ENCODE measurements at regions not wholly inside any gene's neighbourhood (a gene's known extent, or its start where the extent isn't known, plus 50 kb on each side); places are given as distances from the start of the nearest gene placed in this dataset.

DNA sequence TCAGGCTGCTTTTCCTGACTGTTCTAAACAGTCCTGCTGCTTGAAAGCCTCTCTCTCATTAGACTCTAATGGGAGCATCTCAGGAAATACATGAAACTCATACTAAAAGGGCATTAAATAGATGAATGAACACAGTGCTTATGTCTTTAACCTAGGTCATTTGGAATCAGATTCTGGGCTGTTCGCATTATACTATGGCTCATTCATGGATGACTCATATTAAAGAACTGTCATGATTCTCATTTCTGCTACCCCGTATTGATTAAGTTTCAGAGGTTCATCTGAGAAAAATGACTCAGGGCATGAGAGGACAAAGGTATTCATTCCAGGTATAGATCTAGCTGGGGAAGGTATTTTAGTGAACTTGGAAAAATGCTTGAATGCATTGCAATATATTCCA lies 335.5 kb downstream of the GJA1 start:
- no peak for DNase-seq

DNA sequence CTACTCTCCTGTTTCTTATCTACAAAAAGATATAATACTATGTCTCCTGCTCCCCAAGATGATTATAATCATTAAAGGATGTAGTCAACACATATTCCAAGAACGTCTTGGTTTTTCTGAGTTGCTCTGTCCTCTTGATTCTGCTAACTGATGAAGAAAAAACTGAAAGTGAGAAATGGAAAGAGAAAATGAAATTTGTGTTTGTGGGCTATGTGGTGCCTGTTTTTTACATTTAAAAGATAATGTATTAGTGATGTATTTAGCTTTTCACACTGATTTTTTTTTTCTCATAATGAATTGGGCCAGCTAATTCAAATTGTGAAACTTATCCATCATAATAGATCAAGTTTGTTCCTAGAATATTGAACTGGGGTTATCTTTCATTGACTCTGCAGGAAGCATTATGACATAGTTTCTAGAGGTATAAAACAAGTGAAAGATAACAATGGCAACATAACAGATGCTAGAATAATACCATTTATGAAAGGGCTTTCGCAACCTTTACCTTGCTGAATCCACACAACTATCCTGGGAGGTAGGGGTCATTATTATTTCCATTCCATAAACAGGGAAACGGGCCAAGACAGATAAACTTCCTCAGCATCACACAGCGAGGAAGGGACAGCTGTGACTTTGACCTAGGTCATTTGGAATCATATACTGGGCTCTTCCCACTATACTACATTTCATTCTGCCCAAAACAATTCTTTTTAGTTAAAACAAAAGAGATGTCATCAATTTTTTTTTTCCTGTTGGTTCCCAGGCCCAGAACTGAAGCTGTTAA lies 336.7 kb downstream of the GJA1 start:
- no peak for DNase-seq

DNA sequence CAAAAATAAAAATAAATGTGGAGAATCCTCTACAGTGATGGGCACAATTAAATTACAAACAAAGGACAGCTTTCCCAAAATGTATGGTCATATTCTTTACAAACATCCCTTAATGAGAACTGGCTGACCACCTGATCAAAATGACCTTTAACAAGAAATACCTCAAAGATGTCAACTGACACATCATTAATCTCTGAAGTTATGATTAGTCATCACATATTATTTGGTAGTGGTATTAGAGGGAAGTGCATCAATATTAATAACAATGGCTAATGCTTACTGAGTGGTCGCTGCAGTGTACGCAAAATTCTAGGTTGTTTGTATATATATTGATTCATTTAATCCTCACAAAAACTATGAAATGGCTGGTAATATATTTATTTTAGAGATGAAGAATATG lies 340.6 kb downstream of the GJA1 start:
- DNase-seq: no peak

DNA sequence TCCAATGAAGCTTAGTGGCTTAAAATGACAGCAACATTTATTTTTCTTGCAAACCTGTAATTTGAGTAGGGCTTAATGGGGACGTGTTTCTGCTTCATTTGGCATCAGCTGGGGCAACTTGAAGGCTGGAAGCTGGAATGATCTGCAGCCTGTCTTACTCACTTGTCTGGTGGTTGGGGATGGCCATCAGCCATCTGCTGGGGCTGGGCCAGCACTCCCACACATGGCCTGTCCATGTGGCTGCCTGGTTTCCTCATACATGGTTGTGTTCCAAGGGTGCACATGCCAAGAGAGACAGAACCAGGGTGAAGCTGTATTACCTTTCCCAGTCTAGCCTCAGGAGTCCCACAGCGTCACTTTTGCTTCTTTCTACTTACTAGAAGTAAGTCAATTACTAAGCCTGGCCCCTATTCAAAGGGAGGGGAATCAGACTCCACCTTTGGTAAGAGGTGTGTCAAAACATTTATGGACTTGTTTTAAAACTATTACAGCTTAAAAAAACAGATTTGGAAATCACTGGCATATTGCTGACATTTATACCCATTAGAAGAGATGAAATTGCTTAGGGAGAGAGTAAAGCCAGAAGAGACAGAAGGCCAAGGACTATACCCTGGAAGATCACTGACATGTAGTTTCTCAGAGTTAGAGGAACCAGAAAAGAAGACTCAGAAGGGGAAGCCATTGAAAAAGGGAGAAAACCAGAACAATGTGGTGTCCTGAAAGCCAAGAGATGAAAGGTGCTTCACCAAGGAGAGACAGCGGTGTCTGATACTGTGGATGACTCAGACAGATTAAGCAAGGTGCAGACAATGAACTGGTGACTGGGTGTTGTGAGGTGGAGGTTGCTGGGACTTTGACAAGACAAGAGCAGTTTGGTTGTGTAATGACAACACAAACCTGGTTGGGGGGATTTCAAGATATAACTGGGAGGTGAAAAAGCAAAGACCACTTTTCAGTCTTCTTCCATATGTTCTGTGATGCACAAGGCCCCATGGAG lies 345.2 kb downstream of the GJA1 start:
- peak; percentile 81 for DNase-seq

DNA sequence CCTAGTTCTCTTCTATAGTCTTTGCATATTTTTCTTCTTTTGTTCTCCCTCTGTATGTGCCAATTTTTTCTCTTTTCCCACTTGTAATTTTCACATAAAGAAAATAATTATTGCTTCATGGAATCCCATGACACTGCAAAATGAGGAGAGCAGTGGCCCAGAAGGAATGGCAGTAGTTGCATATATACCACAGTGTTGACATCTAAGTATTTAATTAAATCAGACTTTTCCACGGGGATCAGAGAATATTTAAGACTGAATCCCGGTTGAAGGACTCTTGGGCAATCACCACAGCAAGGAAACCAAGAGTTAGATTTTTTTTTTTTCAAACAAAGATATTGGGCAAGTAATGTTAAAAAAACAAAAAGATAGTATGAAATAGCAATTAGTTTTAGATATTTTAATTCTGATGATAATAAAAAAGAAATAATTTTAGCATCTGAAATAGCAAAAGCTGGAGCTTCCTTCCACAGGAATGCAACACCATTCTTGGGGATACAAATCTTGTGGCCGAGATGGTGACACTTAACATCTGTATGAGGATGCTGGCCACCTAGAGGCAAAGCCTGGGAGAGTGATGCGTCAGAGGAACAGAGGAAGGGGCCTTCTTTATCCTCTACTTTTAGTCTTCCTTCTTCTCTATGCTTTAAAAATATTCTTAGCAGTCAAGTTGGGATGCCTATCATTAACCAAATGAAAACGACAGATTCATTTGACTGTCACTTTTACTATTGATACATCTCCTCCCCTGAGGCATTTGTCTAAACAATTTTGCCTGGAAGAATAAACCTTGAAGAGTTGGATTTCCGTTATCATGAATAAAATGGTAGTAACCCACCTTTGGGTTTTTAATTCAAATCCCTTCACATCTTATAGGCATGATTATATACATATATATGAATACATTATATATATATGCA lies 356.2 kb downstream of the GJA1 start:
- DNase-seq: no peak

DNA sequence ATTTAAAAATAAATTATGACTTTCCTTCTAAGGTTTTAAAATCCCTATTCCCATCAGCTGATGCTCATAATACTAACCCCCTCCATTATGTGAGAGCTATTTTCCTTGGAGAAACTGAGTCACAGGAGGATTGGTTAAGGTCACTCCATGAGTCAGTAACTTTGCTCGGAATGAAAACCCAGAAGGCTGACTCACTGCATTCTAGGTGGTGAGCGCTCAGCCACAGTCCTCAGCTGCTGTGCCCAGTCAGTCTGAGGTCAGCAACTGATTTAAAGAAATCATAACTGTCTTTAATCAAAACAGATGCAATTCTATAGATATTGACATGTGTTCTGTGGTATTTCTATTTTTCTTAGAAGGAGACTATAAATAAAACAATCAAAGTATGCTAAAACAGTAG lies 359.2 kb downstream of the GJA1 start:
- DNase-seq: peak; percentile 83

DNA sequence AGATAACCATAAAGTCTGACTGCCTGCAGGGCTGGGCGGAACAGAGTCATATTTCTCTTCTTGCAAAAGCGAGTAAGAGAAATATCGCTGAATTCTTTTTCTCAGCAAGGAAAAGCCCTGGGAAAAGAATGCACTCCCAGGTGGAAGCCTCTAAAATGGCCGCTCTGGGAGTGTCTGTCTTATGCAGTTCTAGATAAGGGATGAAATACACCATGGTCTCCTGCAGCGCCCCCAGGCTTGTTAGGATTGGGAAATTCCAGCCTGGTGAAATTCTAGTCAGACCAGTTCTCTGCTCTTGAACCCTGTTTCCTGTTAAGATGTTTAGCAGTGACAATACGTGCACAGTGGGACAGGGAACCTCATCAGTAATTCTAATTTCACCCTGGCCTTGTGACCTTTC lies 362.2 kb downstream of the GJA1 start:
- DNase-seq: peak; percentile 17

DNA sequence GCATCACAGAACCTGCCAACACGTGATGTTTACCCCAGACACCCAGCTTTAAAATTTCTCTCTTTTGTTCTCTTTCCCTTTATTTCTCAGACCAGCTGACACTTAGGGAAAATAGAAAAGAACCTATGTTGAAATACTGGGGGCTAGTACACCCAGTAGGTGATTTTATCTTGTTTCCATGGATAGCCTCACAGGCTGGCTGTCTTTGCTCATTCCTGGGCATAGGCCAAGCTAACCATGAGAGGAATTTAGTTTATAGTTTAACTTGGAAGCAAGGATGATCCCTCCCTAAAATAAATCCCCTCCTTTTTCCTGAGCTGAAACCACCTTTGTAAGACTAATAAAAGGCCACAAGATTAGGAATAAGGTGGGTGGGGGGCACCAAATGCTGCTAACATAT lies 362.7 kb downstream of the GJA1 start:
- DNase-seq: peak; percentile 28

DNA sequence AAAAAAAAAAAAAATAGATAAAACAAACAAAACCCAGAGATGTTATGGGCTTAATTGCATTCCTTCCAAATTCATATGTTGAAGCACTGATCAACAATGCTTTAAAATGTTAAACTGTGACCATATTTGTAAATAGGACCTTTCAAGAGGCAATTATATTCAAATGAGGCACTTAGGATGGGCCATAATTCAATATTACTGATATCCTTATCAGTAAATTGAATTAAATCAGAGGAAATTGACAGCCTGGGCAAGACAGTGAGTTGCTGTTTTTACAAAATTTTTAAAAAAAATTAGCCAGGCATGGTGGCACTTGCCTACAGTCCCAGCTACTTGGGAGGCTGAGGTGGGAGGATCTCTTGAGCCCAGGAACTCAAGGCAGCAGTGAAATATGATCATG lies 364.1 kb downstream of the GJA1 start:
- DNase-seq: no peak

DNA sequence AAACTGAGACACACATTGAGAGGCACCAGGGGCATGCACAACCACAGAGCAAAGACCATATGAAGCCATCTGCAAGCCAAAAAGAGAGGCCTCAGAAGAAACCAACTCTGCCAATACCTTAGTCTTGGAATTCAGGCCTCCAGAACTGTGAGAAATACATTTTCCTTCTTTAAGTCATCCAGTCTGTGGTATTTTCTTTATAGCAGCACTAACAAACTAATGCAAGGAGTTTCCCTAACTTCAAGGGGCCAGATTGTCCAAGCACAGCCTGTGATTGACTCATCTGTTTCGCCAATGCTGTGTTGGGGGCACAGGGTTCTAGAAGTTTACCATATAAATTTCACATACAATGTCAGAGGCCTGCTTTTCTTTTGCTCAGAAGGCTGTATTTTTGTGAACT lies 364.6 kb downstream of the GJA1 start:
- no peak for DNase-seq

DNA sequence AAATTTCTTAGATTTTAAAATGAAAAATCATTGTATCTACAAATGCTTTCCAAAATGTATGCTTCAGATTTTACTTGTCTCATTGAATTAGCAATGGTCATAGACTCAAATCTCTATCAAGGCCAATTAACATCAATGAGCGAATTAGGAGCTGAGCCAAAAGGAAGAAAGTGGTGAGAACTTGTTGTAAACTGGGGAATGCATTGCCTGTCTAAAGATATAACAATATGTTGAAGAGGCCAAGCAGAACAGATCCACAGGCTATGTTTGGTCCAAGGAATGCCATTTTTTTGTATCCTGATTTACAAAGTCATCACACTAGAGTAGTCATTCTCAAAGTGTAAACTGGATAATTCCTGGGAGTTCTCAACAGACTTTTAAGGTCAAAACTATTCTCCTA lies 370.7 kb downstream of the GJA1 start:
- DNase-seq: no peak

DNA sequence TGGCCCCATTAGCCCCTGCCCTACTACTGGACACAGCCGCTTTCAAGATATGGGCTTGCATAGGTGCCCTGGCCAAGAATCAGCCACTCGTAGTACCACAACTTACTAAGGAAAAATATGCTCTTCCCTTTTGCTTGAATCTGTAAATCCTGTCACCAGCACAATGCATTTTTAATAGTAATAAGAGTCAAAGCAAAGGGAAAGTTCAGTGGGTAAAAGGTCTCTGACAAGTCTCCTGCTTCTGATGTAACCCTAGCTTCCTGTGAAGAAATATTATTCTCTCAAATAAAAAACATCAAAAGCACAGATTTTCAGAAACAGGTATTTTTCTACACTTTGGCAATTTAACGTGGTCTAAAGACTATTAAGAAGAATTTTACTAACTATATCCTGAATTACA lies 373.8 kb downstream of the GJA1 start:
- DNase-seq: no peak

DNA sequence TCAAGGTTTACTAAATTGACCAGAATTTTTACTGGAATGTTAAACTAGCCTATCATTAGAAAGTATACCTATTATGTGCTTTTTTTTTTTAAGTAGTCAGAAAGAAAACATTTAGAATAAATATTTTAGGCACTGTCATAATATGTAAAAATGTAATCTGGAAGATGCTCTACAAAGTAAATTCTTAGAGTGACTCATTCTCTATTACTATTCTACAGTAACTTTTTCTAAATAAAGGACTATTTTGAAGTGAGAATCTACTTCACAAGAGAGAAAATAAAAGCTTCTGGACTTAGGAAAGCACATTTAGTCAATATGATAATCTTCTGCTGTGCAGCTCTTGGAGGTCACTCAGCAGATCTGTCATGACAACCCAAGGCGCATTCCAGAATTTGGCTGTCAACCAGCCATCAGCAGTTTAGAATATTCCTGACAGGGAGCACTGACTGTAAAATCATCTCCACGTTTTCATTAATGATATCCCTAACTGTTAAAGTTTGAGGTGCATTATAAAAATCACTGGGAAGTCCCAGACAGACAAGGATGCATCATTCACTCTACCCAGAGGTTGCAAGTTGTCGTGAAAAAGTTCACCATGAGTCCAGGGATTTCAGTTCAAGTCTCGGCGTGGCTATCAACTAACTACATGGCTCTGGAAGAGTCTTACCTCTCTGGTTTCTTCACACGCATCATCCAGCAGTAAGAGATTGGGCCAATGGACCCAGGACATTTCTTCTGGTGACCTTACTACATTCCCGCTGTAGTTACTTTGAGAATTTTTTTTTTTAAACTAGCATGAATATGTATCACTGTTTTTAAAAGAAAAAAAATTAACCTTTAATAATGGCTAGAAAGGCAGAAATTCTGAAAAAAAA lies 374.9 kb downstream of the GJA1 start:
- DNase-seq: no peak

DNA sequence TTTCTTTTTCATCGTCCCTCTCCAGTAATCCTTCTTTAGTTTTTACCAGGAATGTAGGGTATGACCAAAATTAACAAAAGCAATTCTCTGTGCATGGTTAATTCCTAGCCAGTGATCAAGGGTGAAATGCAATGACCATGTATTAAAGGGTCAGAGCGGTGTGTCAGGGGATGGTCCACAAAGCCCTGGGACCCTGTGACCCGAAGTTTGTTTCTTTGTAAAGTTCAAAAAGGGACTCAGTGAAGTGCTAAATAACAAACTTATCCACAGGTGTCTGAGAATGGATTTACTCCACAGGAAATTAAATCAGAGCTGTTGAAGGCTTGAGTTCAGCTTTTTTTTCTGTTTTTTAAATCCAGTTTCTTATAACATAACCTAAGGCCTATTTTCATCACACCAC lies 375.7 kb downstream of the GJA1 start:
- DNase-seq: no peak

DNA sequence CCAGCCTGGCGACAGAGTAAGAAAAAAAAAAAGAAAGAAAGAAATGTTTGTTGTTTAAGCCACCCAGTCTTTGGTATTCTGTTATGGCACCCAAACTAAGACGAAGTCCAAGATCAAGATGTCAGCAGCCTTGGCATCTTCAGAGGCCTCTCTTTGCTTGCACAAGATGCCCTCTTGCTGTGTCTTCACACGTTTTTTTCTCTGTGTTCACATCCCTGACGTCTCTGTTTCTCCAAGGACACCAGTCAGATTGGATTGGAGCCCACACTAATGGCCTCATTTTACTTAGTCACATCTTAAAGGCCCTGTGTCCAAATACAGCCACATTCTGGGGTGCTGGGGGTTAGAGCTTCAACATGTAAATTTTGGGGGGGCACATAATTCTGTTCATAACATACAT lies 380.9 kb downstream of the GJA1 start:
- no peak for DNase-seq

DNA sequence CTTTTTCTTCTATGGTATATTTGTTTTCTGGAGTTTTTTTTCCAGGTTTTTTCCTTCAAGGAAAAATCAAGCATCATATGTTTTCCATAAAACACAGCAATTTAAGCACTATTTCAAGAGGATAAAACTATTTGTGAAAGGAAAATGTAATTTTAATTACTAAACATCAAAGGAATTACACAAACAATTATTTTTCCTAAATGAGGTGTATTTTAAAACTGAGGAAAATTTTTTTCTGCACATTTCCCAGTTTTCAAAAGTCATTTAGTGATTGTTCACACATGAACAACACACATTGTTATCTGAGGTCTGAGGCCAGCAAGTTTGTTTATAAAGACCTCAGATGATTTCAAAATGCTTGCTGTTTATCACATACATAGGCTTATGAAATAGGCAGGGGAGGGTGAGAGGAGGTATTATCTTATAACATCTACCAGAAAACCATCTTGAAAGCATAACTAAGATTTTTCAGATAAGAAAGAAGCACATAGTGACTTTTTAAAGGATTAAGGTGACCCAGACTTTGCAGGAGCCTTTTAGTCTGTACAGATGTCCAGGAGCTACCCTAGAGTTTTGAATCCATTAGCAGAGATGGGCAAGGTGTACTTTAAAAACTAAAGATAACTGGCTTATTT lies 381.6 kb downstream of the GJA1 start:
- DNase-seq: peak; percentile 61

DNA sequence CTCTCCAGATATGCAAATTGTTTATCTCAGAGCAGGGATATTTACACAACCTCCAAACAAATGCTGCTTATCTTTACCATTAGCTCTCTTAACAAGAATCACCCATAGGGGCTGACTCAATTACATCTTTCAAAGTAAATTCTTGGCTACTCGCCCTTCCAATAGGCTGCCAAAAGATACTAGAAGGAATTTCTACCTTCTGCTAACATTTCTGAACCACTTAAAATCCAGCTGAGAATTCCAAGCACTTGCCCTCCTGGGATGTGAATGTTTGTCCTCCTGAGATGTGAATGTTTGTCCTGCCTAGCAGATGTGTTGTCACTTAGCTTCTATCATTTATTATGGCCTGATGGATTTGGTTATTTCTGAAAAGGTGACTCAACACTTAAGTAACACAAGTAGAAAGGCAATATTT lies 388.0 kb downstream of the GJA1 start:
- peak; percentile 78 for DNase-seq

DNA sequence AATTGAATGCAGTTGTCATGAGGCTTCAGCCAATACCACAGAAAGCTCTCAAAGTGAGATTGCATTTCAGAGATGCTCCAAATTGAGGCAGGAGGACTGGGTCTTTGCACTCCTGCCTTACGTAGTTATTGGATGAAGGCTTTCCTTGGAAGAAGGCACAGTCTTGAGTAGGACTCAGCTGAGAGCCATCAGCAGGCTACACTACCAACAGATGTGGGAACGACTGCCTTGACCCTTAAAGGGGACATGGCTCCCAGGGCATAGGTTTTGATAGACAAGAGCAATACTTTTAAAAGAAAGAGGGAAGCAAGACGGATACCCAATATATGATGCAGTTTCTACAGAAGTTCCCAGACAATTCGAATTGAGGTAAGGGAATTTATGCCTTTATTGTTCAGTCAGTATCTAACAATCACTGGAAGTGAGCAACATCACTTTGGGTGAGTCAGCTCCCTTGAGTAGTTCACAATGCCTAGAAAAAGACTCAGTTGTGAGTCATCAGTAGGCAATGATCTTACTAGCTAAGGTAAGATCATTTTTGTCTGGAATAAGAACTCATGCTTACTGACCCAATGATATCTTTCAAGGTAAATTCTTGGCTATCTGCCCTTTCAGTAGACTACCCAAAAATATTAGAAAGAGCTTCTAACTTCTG lies 390.8 kb downstream of the GJA1 start:
- peak; percentile 92 for DNase-seq

DNA sequence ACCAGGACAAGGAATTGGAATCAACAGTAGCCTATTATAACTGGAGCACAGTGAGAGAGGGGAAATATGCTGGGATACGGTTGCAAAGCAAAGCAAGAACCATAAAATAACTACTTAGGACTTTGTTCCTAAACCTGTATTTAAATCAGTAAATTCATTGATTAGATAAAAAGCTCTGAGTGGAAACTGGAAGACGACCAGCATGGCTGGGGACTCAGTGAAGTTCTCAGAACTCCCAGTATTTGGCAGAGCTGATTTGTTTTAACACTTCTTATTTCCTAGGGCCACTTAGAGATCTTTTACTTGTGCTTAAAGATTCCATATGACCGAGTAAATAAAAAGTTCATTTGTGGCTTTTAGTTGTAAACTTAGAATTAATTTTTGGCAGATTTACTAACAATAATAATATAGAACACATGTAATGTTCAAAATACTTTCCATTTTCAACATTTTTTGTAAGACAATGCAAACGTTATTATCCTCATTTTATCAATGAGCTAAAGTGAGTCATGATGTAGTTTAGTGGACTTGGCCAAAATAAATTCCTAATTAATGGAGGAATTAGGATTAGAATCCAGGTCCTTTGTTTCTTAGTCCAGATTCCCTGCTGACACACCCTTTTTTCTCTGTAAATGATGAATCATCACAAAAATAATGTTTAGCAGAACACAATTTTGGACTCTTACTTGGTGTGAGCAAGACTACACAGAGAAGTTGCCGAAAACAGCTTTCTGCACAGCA lies 392.9 kb downstream of the GJA1 start:
- DNase-seq: no peak

DNA sequence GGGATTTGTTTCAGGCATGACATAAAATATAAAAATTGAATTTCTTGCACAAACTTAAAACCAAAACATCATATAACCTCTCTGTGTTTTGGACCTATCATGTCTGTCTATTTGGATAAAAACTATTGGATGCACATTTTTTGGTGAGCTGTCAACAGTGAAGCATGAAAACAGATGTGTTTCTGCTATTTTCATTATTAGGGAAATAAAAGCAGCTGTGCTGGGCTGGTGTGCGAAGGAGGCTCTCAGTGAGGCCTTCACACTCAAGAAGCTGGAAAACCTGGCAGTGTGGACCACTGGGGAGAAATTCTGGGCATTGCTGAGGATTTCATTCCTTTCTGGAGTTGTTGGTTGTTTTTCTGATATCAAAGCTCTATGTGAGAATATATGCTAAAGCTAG lies 395.3 kb downstream of the GJA1 start:
- no peak for DNase-seq

Data from NCI-H226 (cell line).